Spinal cord (tissue), 9 donors: ENCODE measurements at regions not wholly inside any gene's neighbourhood (a gene's known extent, or its start where the extent isn't known, plus 50 kb on each side); places are given as distances from the start of the nearest gene placed in this dataset.

ENCODE experiments used
- DNase-seq, 6 donors: peaks; one replicate each; pipeline versions ENCODE4 v3.0.0 to v3.0.0-alpha.2; 2013 to 2015; ENCODE audit warnings: low spot score in 6 of 6, low read depth in 4 of 6
- H3K27ac ChIP-seq: one replicate; pipeline ENCODE4 v1.5.1; 2013; ENCODE audit warnings: low read depth, low read length, control low read depth
- H3K27me3 ChIP-seq: one replicate; pipeline ENCODE4 v1.6.1; 2013; ENCODE audit warnings: low read length; ENCODE audit not compliant: control insufficient read depth, insufficient read depth
- H3K36me3 ChIP-seq: one replicate; pipeline ENCODE4 v1.6.1; 2013; ENCODE audit warnings: low read length; ENCODE audit not compliant: control insufficient read depth, insufficient read depth
- H3K4me1 ChIP-seq: one replicate; pipeline ENCODE4 v1.6.1; 2013; ENCODE audit warnings: low read length; ENCODE audit not compliant: control insufficient read depth, insufficient read depth
- H3K4me3 ChIP-seq: one replicate; pipeline ENCODE4 v1.5.1; 2013; ENCODE audit warnings: low read depth, low read length, control low read depth
- H3K9me3 ChIP-seq: one replicate; pipeline ENCODE4 v1.6.1; 2013; ENCODE audit warnings: low read length; ENCODE audit not compliant: control insufficient read depth, insufficient read depth
- WGBS: methylation state at CpG from one replicate; pipeline ENCODE4 v1.1.5; 2013; ENCODE audit warnings: missing lambda C conversion rate; ENCODE audit not compliant: insufficient coverage; 5-methylcytosine and 5-hydroxymethylcytosine counted together
- donor health status: healthy.

DNA sequence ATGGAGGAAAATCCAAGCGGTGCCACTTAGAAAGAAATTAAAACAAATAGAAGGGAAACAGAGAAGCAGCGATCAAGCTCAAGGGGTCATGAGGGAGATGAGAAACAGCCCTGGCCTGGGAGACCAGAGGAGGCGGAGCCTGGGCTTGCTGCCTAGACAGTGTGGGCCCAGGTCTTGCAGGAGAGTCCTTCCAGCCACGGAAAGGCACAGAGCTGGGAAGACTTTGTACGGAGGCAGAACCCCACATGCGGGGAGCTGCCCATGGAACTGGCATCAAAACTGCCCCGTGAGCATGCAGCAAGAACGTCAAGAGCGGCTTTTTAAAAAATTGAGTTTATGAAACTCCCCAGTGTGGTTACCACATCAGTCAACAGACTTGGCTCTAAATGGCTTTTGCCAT, 119.4 kb downstream of the IRX1 start:
- 73% methylated on average over 9 of the region's 9 CpGs for WGBS

DNA sequence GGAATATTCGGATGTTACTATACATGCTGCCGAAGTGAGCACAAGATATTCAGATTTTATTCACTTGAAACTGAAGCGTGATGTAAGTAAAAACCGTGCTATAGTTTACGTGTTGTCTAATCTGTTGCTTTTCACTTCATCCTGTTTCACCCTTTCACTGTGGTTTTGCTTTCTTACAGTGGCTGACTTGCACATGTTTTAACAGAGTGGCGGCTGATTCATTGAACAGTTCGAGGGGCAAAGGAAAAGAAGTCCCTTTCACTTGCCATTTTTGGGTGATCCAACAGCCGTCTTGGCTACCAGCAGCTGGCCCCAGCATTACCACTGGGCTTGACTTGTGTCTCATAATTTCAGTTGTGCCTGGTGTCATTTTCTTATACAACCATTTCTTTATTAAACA, 134.0 kb downstream of the IRX1 start:
- no peak overlapping the region for H3K27ac ChIP-seq
- no peak for DNase-seq
- no peak overlapping the region for H3K4me3 ChIP-seq
- 72% methylated on average over 6 of the region's 8 CpGs for whole genome bisulfite sequencing
- H3K36me3 ChIP-seq, result no peaks in the 10 kb centered on the region
- H3K4me1 ChIP-seq, result no peaks in the 10 kb centered on the region
- H3K27me3 ChIP-seq, result no peaks in the 10 kb centered on the region
- no peaks in the 10 kb centered on the region for H3K9me3 ChIP-seq

More for the DNA sequence above, 119.4 kb downstream of the IRX1 start:
- no peak overlapping the region for H3K4me3 ChIP-seq
- H3K27me3 ChIP-seq, result no peaks in the 10 kb centered on the region
- H3K4me1 ChIP-seq, result no peaks in the 10 kb centered on the region
- H3K27ac ChIP-seq, result no peak overlapping the region
- no peaks in the 10 kb centered on the region for H3K9me3 ChIP-seq
- no peaks in the 10 kb centered on the region for H3K36me3 ChIP-seq
- DNase-seq, result no peak

DNA sequence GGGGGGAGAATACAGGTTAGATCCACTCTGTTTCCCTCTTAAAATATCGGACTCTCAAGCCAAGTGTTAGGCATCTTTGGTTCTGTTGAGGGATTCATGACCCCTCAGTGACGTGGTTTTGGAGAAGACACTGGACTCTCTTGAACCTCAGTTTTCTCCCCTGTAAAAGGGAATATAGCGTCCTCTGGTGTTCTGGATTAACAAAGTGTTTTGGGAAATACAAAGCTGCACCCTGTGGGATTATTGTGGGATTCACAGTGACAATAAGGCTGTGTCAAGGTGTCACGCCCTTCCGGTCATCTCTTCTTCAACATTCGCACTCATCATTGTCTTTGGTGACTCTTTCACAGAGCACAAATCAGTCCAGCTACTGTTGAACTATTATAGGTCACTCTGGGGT, 139.0 kb downstream of the IRX1 start:
- WGBS, result 83% methylated on average over 4 of the region's 6 CpGs
- Histone ChIP-seq H3K27ac (no peak overlapping the region), H3K36me3 (no peaks in the 10 kb centered on the region), H3K4me3 (no peak overlapping the region), H3K27me3 (no peaks in the 10 kb centered on the region), H3K4me1 (peaks cover 4% of the 10 kb centered on the region), H3K9me3 (no peaks in the 10 kb centered on the region)
- DNase-seq, result no peak

DNA sequence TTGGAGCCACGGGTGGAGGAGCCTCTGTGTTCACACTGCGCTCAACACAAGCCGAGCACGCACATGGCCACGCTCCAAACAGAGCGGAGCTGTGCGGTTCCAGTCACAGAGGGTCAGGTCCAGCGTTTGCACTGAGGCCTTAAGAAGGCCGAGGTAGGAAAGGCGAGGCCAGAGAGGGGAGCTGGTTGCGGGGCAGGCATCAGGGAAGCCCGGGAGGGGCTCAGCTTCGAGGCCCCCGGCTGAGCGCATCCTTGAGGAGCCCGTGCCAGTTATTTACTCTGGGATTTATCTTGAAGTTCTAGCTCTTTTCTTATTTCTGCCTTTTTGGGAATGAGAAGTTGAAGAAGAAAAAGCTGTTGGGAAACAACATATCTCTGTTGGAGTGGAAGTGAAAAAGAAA, 140.8 kb downstream of the IRX1 start:
- H3K36me3 ChIP-seq, result no peaks in the 10 kb centered on the region
- peaks cover 4% of the 10 kb centered on the region for H3K4me1 ChIP-seq
- no peaks in the 10 kb centered on the region for H3K27me3 ChIP-seq
- 59% methylated on average over 16 of the region's 16 CpGs for WGBS
- H3K9me3 ChIP-seq, result no peaks in the 10 kb centered on the region
- H3K27ac ChIP-seq, result no peak overlapping the region
- H3K4me3 ChIP-seq, result no peak overlapping the region
- DNase-seq, result peak in 1 of 6 donors; percentile 9

DNA sequence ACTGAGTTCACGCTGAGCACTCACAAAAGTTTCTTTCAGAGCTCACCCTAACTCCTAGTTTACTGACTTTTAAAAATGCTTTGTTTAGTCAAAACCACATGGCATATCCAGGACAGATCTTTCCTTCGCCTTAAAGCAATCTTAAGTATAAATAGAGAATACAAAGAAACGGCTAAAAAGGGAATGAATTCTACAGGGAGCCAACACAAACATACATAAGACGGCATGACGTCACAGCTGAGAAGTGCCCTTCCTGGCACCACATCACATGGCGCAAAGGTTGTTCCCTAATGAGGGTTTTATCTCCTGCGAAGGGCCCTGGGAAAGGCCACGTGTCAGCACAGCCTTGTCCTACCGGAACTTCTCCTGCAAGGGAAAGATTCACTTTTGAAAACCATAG, 141.3 kb downstream of the IRX1 start:
- no peaks in the 10 kb centered on the region for H3K36me3 ChIP-seq
- H3K27me3 ChIP-seq, result no peaks in the 10 kb centered on the region
- WGBS, result 76% methylated on average over 5 of the region's 9 CpGs
- peaks cover 4% of the 10 kb centered on the region for H3K4me1 ChIP-seq
- peak in 1 of 6 donors; percentile 3 for DNase-seq
- H3K27ac ChIP-seq, result no peak overlapping the region
- H3K9me3 ChIP-seq, result no peaks in the 10 kb centered on the region
- no peak overlapping the region for H3K4me3 ChIP-seq

DNA sequence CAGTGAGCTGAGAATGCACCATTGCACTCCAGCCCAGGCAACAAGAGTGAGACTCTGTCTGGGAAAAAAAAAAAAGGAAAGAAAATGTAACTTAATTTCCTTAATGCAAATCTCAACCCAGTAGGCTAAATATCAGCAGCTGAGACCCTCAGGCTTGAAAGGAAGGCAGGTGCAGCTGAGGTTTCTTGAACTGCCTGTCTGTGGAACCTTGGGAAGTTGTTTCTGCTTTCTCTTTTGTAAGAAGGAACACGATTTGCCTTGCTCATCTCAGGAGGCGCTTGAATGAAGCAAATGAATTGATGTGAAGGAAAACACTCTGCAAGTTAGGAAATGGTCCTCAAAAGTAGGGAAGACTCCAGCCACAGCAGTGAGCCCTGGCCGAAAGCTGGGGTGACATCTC, 143.3 kb downstream of the IRX1 start:
- H3K4me3 ChIP-seq, result no peak overlapping the region
- no peaks in the 10 kb centered on the region for H3K27me3 ChIP-seq
- no peaks in the 10 kb centered on the region for H3K36me3 ChIP-seq
- H3K27ac ChIP-seq, result no peak overlapping the region
- no peak for DNase-seq
- no peaks in the 10 kb centered on the region for H3K9me3 ChIP-seq
- peaks cover 4% of the 10 kb centered on the region for H3K4me1 ChIP-seq
- 85% methylated on average over 1 of the region's 3 CpGs for WGBS

DNA sequence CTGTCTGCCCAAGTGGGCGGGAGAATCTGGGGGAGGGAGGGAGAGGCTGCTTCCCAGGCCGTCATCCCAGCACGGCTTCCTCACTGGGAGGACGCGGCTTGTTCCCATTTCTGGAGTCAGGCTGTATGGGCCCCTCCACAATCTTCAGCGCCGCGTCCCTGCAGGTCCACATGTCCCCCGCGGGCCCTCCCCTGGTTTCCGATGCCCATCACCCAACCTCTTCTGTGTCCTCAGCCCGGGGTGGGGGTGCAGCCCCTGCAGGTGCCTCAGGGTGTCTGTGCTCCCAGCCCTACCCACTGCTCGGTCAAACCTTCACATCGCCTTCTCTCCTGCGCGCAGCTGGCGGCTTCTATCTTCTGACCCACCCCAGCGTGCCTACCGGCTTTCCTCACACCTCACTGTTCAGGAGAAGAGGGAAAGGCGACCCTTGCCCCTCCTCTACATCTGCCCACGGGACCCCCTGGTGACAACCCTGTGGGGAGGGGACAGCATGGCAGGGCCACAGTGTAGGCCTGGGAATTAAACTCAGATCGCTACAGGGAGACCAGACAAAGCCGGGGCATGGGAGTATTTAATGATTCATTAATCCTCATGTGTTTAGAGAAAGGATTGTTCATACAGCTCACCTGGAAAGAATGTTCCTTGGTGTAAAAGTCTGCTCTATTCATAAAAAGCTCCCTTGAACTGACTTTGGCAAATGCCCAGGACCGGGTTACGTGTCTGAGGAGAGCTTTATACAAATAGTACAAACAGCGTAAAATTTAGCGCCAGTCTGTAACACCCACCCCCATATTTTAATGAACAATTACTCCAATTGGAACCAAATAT, 145.1 kb downstream of the IRX1 start:
- no peak overlapping the region for H3K4me3 ChIP-seq
- no peak overlapping the region for H3K27ac ChIP-seq
- DNase-seq, result no peak
- H3K27me3 ChIP-seq, result no peaks in the 10 kb centered on the region
- H3K4me1 ChIP-seq, result peaks cover 4% of the 10 kb centered on the region
- H3K36me3 ChIP-seq, result no peaks in the 10 kb centered on the region
- no peaks in the 10 kb centered on the region for H3K9me3 ChIP-seq
- WGBS, result 90% methylated on average over 23 of the region's 27 CpGs

DNA sequence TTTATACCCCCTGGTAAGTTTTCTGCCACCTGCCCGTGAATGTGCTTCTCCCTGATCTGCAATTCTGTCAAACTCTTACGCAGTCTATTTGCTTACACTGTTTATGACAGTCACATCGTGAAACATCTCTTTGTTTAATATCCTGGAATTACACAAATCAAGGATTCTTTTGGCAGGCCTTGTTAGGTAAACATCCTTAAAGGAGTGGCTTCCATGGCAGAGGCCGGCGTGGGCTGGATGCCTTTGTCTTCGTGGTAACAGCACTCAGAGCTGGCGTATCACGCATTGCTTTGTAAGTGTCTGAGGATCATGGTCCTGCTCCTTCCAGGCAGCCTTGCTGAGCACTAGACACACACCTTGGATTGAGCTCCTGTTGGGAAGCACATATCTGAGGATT, 145.7 kb downstream of the IRX1 start:
- Histone ChIP-seq H3K27ac (no peak overlapping the region), H3K4me1 (peaks cover 3% of the 10 kb centered on the region), H3K9me3 (no peaks in the 10 kb centered on the region), H3K27me3 (no peaks in the 10 kb centered on the region), H3K36me3 (no peaks in the 10 kb centered on the region), H3K4me3 (no peak overlapping the region)
- 85% methylated on average over 6 of the region's 8 CpGs for WGBS
- no peak for DNase-seq

DNA sequence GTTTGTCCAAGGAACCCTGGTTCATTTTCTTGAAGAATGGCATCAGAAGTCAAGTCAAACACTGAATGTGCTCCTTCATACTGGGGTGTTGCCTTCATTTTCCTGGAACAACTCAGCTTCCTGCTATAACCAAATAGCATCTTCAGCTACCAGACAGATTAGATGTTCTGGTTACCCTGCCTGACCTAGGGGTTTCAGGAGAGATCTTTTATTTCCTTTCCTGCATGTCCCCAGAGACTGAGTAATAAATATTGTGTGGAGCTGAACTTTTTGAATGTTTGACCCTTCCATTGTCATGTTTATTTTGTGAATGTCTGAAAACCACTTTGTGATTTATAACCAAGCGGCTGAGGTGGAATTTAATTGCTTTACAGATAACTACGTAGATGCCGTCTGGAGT, 147.1 kb downstream of the IRX1 start:
- DNase-seq, result no peak
- WGBS, result 72% methylated on average over 3 of the region's 3 CpGs
- no peaks in the 10 kb centered on the region for H3K4me1 ChIP-seq

DNA sequence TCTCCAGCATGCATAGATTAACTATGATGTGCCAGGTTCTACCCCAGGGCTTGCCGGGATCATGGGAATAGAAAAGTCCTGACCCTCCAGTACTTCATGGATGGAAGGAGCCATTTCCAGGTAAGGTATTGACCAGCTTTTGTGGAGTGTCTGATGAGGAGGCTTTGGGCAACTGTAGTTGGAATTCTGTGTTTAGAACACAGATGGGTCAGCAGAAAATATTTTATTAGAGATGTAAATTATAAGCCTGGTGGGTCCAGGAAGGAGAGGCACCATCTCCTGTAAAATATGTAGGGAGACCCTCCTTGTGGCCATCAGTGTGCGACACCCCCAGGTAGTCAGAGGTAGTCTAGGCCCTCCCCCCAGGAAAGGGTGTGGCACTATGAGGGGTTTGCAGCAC, 156.2 kb downstream of the IRX1 start:
- WGBS, result 100% methylated on average over 2 of the region's 2 CpGs
- H3K27ac ChIP-seq, result no peak overlapping the region
- peaks cover 5% of the 10 kb centered on the region for H3K9me3 ChIP-seq
- no peaks in the 10 kb centered on the region for H3K36me3 ChIP-seq
- DNase-seq, result no peak
- no peak overlapping the region for H3K4me3 ChIP-seq
- H3K4me1 ChIP-seq, result no peaks in the 10 kb centered on the region
- H3K27me3 ChIP-seq, result no peaks in the 10 kb centered on the region

More for the DNA sequence above, 147.1 kb downstream of the IRX1 start:
- Histone ChIP-seq H3K9me3 (peaks cover 5% of the 10 kb centered on the region), H3K27me3 (no peaks in the 10 kb centered on the region), H3K4me3 (no peak overlapping the region), H3K27ac (no peak overlapping the region), H3K36me3 (no peaks in the 10 kb centered on the region)
